HG02763 (cell line): ENCODE measurements at regions not wholly inside any gene's neighbourhood (a gene's known extent, or its start where the extent isn't known, plus 50 kb on each side); places are given as distances from the start of the nearest gene placed in this dataset.

Experiments
- ATAC-seq: cut with Tn5 transposase; IDR thresholded peaks from one replicate; pipeline ENCODE4 v1.9.1; 2021; ENCODE audit warnings: mild to moderate bottlenecking, moderate library complexity; ENCODE audit not compliant: unreplicated experiment

GRCh38 chr10:62885684-62886461 is 69.7 kb upstream of the EGR2 start:
- ATAC-seq, result no peak

- ATAC-seq, result no peak
Observed at GRCh38 chr10:62880162-62880561, 64.0 kb upstream of the EGR2 start.

GRCh38 chr10:62873866-62874265 is 57.7 kb upstream of the EGR2 start:
- ATAC-seq, result no peak

GRCh38 chr10:62870866-62871265 is 54.7 kb upstream of the EGR2 start:
- peak; percentile 82 for ATAC-seq

GRCh38 chr10:62869958-62870357 is 53.8 kb upstream of the EGR2 start:
- ATAC-seq, result no peak

GRCh38 chr10:62866941-62867340 is 50.8 kb upstream of the EGR2 start:
- ATAC-seq, result no peak

GRCh38 chr10:62866451-62866850 is 50.3 kb upstream of the EGR2 start:
- no peak for ATAC-seq
